Activated CD4-positive, alpha-beta T cell treated with anti-CD3 and anti-CD28 coated beads, Interleukin-10, Interleukin-2, amounts not matched to agents 100 ng/mL and 50 ng/mL, durations not matched to agents 16 hours and 8 hours (primary cell): ENCODE measurements at regions not wholly inside any gene's neighbourhood (a gene's known extent, or its start where the extent isn't known, plus 50 kb on each side); places are given as distances from the start of the nearest gene placed in this dataset.
"Not testable (repeated sequence)": the region's sequence is repeated elsewhere in the genome, so short reads cannot be mapped to it uniquely, and the experiment has no call there.

Source experiments
- DNase-seq: peaks from one replicate; pipeline ENCODE4 v3.0.0-alpha.2; 2020

DNA sequence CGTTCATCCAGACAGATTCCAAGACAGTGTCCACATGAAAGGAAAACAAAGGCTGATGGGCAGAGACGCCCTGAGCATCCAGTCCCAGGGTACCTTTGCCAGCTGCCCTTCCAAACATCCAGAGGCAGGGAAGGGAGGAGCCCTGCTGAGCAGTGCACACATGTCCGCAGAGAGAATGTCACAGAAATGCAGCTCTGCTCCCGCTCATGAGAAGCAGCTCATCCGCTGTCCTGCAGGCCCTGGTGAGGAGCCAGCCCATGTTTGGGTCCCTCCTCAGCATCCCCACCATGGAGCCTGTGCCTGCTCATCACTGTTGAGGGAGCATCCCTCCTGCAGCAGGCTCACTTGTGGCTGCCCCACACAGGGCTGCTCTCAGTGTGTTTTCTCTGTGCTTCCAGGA is 484.7 kb downstream of the GOLGA6L6 start:
- not testable (repeated sequence) for DNase-seq

- DNase-seq: not testable (repeated sequence)
These were observed 485.7 kb downstream of the GOLGA6L6 start for GRCh38 chr15:20055921-20056320.

DNA sequence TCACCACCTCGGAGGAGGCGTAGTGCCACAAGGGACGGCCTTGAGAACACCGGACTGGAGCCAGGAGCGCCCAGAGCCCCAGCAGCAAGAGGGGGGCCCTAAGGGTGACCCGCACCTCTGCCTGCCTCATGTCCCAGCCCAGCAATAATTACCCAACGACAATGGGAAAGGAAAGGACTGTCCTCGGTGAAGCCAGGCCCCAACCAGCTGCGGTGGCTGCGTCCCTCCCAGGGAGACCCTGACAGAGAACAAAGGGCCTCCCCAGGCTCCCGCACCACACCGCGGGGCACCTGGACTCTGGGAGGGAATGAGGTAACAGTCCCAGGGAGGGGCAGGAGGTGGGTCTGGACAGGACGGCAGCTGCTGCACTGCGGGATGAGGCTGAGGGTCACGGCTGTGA is 493.4 kb downstream of the GOLGA6L6 start:
- DNase-seq: not testable (repeated sequence)

DNA sequence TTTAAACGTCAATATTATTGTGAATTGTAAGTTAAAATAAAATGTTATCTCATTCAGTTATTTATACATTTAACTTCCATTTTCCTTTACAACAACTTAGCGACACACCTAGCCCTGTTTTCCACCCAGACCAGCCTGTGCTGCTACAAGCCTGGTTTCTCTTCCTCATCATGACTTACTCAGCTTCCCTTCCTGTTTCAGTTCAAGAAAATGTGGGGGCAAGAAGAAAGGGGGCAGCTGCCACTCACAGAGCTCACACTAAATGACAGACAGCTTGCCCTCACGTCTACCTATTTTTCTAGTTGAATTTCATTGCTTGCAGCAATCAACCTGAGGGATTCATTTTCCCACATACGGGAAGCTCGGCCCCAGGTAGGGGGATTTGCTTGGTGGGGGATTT is 496.4 kb downstream of the GOLGA6L6 start:
- not testable (repeated sequence) for DNase-seq

- DNase-seq: not testable (repeated sequence)
These were observed 500.9 kb downstream of the GOLGA6L6 start for GRCh38 chr15:20040691-20041090.

GRCh38 chr15:20025040-20025439 is 516.6 kb downstream of the GOLGA6L6 start:
- not testable (repeated sequence) for DNase-seq

- not testable (repeated sequence) for DNase-seq
These were observed 519.3 kb downstream of the GOLGA6L6 start for GRCh38 chr15:20022349-20022748.

DNA sequence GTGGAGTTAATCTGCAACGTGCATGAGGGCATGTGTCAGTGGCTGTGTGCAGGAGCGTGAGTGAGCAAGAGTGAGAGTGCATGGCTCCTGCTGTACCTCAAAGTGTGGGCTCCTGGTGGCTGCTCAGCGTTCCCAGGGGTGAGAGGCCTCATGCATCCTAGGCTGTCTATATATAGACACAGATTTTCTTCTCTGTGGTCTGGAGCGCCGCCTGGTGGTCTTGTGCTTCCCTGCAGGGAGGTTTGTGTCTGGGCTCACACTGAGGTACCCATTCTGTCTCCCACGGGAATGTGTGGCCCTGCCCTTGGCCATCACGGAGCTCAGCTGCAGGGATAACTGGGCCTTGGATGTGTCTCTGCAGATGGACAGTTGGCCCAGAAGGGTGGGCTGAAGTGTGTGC is 520.2 kb downstream of the GOLGA6L6 start:
- DNase-seq: not testable (repeated sequence)

- not testable (repeated sequence) for DNase-seq
These were observed 521.0 kb downstream of the GOLGA6L6 start for GRCh38 chr15:20020588-20020987.

GRCh38 chr15:20019758-20020157 is 521.8 kb downstream of the GOLGA6L6 start:
- DNase-seq: not testable (repeated sequence)

- DNase-seq: not testable (repeated sequence)
These were observed 524.0 kb downstream of the GOLGA6L6 start for GRCh38 chr15:20017581-20017980.

DNA sequence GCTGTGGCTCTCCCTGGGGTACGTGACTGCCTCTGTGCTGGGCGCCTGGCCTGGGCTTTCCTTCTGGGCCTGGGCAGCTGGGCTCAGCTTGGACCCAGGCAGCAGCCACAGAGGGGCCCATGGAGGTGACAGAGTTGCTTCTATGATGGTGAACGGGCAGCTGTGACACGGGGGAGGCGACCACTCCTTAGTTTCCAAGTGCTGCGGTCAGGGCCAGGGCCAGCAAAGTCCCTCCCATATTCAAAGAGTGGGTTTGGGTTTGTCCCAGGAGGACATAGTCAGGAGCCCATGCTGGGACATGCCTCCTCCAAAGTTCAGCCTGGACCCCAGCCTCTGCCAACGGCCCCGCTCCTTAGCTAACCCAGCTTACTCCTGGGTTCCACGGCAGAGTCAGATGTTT is 524.7 kb downstream of the GOLGA6L6 start:
- not testable (repeated sequence) for DNase-seq

GRCh38 chr15:20012837-20013236 is 528.8 kb downstream of the GOLGA6L6 start:
- not testable (repeated sequence) for DNase-seq

GRCh38 chr15:20010759-20011158 is 530.8 kb downstream of the GOLGA6L6 start:
- DNase-seq: not testable (repeated sequence)

DNA sequence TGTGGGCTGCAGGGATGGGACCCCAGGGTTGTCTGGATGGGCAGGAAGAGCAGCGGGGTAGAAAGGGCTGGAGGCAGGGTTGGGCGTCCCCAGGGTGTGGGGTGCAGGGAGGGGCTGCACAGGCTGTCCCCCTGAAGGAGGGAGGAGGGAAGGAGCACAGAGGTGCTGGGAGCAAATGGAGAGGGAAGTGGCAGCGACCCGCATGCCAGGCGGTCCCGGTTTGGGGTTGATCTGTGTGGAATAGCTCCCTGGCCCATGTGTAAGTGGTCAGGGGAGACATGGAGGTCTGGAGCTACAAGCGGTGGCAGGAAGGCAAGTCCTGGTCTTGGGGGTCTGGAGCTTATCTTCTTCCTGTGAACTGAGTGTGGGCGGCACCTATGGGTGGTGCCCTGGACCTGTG is 532.0 kb downstream of the GOLGA6L6 start:
- not testable (repeated sequence) for DNase-seq

DNA sequence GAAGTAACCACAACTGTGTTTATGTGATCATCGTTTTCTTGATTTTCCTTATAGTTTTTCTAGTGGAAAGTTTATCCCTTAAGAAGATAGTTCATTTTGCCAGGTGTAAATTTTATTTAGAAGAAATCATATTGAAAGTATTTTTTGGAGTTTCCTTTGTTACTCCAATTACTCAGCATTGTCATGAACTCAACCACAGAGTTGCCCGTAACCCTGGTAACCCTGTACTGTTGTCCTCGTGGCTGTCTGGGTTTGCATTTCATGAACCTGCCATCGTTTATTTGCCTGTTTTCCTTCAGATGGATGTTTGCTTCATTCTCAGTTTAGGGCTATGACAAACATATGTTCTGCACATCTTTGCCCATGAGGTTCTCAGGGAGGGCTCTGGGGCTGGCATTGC is 534.3 kb downstream of the GOLGA6L6 start:
- DNase-seq: peak; percentile 15

- not testable (repeated sequence) for DNase-seq
These were observed 538.1 kb downstream of the GOLGA6L6 start for GRCh38 chr15:20003471-20003870.

GRCh38 chr15:20002560-20002959 is 539.0 kb downstream of the GOLGA6L6 start:
- DNase-seq: not testable (repeated sequence)

DNA sequence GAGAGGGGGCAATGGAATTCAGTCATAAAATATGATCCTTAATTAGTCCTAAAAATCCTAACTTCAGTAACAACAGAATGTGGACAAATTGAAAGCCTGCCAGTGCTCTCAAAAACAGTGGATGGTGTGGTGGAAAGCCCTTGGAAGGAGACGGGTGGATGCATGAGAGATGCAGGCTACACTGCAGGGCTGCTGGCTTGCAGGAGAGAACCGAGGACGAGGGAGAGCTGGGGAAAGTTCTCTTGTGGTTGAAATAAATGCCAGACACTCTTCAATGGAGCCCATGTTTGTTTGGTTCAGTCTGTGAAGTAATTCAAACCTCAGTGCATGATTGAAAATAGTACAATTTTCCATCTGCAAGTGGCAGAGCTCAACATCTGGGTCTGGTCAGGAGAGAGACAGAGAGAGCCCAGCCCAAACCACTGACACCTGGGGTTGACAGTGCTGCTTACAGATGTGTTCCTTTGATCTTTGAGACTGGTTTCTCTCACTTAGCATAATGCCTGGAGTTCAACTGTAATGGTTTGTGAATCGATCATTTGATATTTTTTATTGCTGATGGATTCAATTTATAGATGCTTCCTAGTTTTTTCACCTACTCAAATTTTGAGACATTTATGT is 544.9 kb downstream of the GOLGA6L6 start:
- not testable (repeated sequence) for DNase-seq

DNA sequence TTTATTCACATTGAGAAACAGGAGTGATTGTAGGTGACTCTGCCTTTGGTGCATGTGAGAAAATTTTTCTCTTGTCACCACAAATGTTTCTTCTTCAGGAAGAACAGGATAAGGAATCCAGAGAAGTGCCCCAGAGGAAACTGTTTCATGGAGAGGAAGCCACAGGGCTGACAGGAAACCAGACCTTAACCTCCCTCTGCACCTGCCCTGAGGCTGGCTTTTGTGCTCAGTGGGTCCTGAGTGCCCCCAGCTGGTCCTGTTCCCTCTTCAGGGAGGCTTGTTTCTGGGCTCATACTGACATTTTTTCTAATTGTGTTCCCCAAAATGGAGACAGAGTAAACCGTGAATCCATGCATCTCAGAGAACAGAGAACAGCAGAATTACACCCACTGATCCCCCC is 546.3 kb downstream of the GOLGA6L6 start:
- not testable (repeated sequence) for DNase-seq

DNA sequence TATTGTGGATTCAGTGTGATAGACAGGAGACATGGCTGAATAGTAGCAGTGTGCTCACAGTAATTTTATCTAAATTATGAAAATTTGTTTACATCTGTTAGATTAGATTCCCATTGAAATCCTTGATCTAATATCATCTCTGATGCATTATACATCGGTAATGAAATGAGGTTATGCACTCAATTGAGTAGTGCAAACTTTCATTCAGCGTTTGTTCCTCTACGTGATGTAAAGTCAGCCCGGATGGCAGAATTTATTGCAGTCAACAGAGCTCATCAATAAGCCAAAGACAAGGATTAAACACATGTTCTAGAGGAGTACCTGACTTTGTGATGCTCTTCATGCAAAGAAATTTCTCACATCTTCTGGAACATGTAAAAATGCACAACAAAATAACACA is 549.2 kb downstream of the GOLGA6L6 start:
- no peak for DNase-seq

GRCh38 chr15:19988094-19988660 is 553.4 kb downstream of the GOLGA6L6 start:
- DNase-seq: no peak

DNA sequence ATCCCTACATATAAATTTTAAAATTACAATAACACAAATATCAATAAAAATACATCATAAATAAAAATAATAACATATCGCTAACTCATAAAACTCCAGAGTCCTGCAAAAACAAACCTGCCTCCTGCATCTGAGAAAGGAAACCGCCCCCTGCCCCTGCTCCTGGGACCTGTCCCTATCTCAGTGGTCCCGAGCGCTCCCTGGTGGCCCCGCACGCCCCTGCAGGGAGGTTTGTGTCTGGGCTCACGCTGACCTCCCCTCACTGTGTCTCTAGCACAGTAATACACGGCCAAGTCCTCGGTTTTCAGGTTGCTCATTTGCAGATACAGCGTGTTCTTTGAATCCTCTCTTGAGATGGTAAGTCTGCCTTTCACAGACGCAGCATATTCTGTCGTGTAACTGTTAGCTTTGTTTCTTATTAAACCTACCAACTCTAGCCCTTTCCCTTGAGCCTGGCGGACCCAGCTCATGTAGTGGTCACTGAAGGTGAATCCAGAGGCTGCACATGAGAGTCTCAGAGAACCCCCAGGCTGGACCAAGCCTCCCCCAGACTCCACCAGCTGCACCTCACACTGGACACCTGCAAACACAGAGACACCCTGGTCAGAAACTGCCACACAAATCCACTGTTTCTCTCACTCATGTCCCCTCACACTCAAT is 554.1 kb downstream of the GOLGA6L6 start:
- DNase-seq: peak; percentile 4

DNA sequence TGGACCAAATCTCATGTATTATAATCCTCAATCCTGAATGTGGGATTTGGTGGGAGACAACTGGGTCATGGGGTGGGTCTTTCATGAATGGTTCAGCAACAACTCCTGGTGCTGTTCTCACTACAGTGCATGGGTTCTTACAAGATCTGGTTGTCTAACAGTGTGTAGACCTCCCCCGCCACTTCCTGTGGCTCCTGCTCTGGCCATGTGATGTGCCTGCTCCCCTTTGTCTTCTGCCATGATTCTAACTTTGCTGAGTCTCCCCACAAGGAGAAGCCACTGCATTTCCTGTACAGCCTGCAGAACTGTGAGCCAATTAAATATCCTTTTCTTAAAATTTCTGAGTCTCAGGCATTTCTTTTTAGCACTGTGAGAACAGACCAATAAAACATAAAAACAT is 557.5 kb downstream of the GOLGA6L6 start:
- DNase-seq: no peak
